Endothelial cell of umbilical vein (primary cell): ENCODE measurements at regions not wholly inside any gene's neighbourhood (a gene's known extent, or its start where the extent isn't known, plus 50 kb on each side); places are given as distances from the start of the nearest gene placed in this dataset.

Source experiments
- CTCF ChIP-seq, 2 donors: IDR thresholded peaks; 1 replicate in 1 of 2; 2 replicates in 1 of 2; pipeline ENCODE4 v1.5.1; 2011; ENCODE audit warnings: low read length in 2 of 2, mild to moderate bottlenecking in 2 of 2, moderate library complexity in 2 of 2, control low read depth in 1 of 2, inconsistent platforms in 1 of 2, low read depth in 1 of 2; ENCODE audit not compliant: insufficient read depth in 1 of 2; ENCODE audit errors: extremely low read depth in 1 of 2
- FOS ChIP-seq: IDR thresholded peaks from 2 replicates; pipeline ENCODE4 v1.6.1; 2011; ENCODE audit warnings: mild to moderate bottlenecking, low read length, moderate library complexity, borderline replicate concordance; ENCODE audit not compliant: insufficient read depth
- MAX ChIP-seq: IDR thresholded peaks from 2 replicates; pipeline ENCODE4 v1.6.1; 2011; ENCODE audit not compliant: insufficient read depth, insufficient read length
- POLR2A ChIP-seq: IDR thresholded peaks from 2 replicates; pipeline ENCODE4 v1.6.1; 2012; ENCODE audit warnings: low read depth, mild to moderate bottlenecking, control low read depth, low read length

- no peak for TF ChIP-seq CTCF (IDR thresholded peaks at IDR 0.05; ENCODE audit: extremely low read depth in 1 of 2, insufficient read depth in 1 of 2, low read depth in 1 of 2, low read length in 2 of 2)
- TF ChIP-seq MAX = no peak
- no peak for TF ChIP-seq POLR2A
- no peak for TF ChIP-seq FOS
Measured at GRCh38 chr1:173415490-173415889, 61.6 kb upstream of the PRDX6 start.
